ENCODE measurements at regions not wholly inside any gene's neighbourhood (a gene's known extent, or its start where the extent isn't known, plus 50 kb on each side); places are given as distances from the start of the nearest gene placed in this dataset.
"Not testable (repeated sequence)": the region's sequence is repeated elsewhere in the genome, so short reads cannot be mapped to it uniquely, and the experiment has no call there.

DNA sequence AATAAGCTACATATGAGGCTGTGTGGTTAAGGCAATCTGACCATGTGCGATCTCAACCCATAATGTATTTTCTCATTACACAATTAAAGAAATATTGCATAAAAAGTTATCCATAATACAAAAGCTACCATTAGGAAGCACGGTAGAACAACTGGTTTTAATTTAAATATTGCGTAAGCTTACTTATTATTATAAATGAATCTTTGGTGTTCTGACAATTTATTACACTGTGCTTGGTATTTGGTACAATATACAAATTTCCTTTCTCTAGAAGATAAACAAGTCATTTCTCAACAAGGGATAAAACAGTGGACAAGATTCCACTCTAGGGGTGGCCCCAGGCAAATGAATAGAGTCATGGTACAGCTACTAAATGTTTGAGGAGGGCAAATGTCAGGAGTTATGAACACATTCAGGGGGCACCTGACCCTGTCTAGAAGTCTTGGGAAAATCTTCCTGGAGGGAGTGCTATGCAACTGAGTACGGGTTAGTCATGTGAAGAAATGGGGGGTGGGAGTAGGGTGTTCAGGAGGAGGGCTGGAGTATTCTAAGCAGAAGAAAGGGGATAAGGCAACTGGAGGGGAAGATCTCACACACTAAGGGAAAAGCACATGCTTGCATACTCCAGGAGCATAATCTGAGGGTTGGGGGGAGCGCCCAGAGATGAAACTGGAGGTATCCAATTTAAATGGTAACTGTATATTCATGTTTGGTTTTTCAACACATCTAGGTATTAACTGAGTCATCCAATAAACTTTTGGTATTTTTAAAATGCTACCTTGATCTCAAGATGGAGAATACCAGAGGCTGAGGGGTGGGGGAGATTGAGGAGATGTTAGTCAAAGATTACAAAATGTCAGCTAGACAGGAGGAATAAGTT is 296.9 kb upstream of the SGK1 start:
- Histone ChIP-seq H3K36me3 (ENCODE audit: control insufficient read depth, insufficient read depth, low read length) (no peaks in the 10 kb centered on the region), H3K27ac (ENCODE audit: low read length) (no peak overlapping the region), H3K9me3 (ENCODE audit: control insufficient read depth, insufficient read depth, low read length) (no peaks in the 10 kb centered on the region), H3K4me3 (ENCODE audit: low read length) (no peak overlapping the region), H3K4me1 (ENCODE audit: control insufficient read depth, insufficient read depth, low read length) (no peaks in the 10 kb centered on the region), H3K27me3 (ENCODE audit: control insufficient read depth, insufficient read depth, low read length) (no peaks in the 10 kb centered on the region)
- no peak for DNase-seq (ENCODE audit: low read depth, low spot score)
- WGBS (ENCODE audit: insufficient coverage, insufficient read length): no CpG with 5 or more reads among the region's 5 CpGs

- not testable (repeated sequence) for H3K9me3 ChIP-seq (ENCODE audit: control insufficient read depth, insufficient read depth, low read length)
These were observed 294.2 kb upstream of the SGK1 start for GRCh38 chr6:134612128-134612527.

GRCh38 chr6:134610411-134610810 is 292.5 kb upstream of the SGK1 start:
- H3K9me3 ChIP-seq (ENCODE audit: control insufficient read depth, insufficient read depth, low read length): no peaks in the 10 kb centered on the region; the same call in 1 of the 2 replicates
- H3K4me1 ChIP-seq (ENCODE audit: control insufficient read depth, insufficient read depth, low read length): no peaks in the 10 kb centered on the region
- DNase-seq (ENCODE audit: low read depth, low spot score): no peak
- H3K4me3 ChIP-seq (ENCODE audit: low read length): no peak overlapping the region
- no peak overlapping the region for H3K27ac ChIP-seq (ENCODE audit: low read length)
- H3K36me3 ChIP-seq (ENCODE audit: control insufficient read depth, insufficient read depth, low read length): no peaks in the 10 kb centered on the region
- no peaks in the 10 kb centered on the region for H3K27me3 ChIP-seq (ENCODE audit: control insufficient read depth, insufficient read depth, low read length)
- WGBS (ENCODE audit: insufficient coverage, insufficient read length): no CpG with 5 or more reads among the region's 2 CpGs

More at GRCh38 chr6:134612128-134612527, 294.2 kb upstream of the SGK1 start:
- no CpG with 5 or more reads among the region's 1 CpG for WGBS (ENCODE audit: insufficient coverage, insufficient read length)
- not testable (repeated sequence) for H3K36me3 ChIP-seq (ENCODE audit: control insufficient read depth, insufficient read depth, low read length); DNase-seq (ENCODE audit: low read depth, low spot score); H3K4me1 ChIP-seq (ENCODE audit: control insufficient read depth, insufficient read depth, low read length); H3K4me3 ChIP-seq (ENCODE audit: low read length); H3K27ac ChIP-seq (ENCODE audit: low read length); H3K27me3 ChIP-seq (ENCODE audit: control insufficient read depth, insufficient read depth, low read length)

DNA sequence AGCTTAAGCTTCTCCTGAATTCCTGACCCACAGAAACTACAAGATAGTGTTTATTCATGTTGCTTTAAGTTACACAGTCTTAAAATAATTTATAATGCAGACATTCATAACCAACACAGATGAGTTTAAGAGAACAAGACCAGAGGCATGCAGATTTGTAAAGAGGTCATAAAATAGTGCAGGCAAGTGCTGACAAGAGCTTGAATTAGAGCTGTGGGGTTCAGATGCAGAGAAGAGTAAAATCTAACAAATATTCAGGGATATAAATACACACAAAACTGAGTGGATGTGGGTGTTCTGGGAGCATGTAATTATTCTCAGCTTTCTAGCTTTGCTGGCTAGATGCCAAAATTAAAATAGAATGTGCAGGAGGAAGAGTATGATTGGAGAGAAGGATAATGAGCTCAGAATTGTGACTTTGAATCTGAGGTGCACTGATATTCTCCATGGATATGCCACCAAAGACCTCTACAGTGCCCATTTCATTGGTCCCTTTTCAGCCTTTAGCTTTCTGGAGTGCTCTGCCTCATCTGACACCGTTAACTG is 291.9 kb upstream of the SGK1 start:
- H3K4me1 ChIP-seq (ENCODE audit: control insufficient read depth, insufficient read depth, low read length): no peaks in the 10 kb centered on the region
- no CpG with 5 or more reads among the region's 1 CpG for whole genome bisulfite sequencing (ENCODE audit: insufficient coverage, insufficient read length)
- no peak for DNase-seq (ENCODE audit: low read depth, low spot score)
- no peak overlapping the region for H3K27ac ChIP-seq (ENCODE audit: low read length)
- no peaks in the 10 kb centered on the region for H3K27me3 ChIP-seq (ENCODE audit: control insufficient read depth, insufficient read depth, low read length)
- no peaks in the 10 kb centered on the region; the same call in 1 of the 2 replicates for H3K9me3 ChIP-seq (ENCODE audit: control insufficient read depth, insufficient read depth, low read length)
- no peak overlapping the region for H3K4me3 ChIP-seq (ENCODE audit: low read length)
- H3K36me3 ChIP-seq (ENCODE audit: control insufficient read depth, insufficient read depth, low read length): no peaks in the 10 kb centered on the region

DNA sequence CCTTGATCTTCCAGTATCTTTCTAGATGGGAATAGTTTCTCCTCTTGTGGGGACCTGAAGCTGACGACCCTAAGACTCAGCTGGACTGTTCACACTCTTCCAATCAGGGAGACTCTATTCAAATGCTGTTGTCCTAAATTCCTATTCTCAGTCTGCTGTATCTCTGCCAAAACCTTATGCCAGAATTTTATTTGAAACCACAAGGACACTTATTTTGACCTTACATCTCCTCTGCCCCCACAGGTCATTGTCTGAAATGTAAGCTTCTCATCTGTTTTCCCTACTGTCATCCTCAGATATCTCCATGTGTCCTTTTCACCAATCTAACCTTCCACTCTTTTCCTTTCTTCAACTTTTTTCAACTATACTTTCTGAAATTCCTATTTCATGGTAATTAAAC is 289.5 kb upstream of the SGK1 start:
- H3K27me3 ChIP-seq (ENCODE audit: control insufficient read depth, insufficient read depth, low read length): no peaks in the 10 kb centered on the region
- no peaks in the 10 kb centered on the region; the same call in 1 of the 2 replicates for H3K9me3 ChIP-seq (ENCODE audit: control insufficient read depth, insufficient read depth, low read length)
- H3K36me3 ChIP-seq (ENCODE audit: control insufficient read depth, insufficient read depth, low read length): no peaks in the 10 kb centered on the region
- WGBS (ENCODE audit: insufficient coverage, insufficient read length): no CpG with 5 or more reads among the region's 1 CpG
- no peak overlapping the region for H3K27ac ChIP-seq (ENCODE audit: low read length)
- no peak for DNase-seq (ENCODE audit: low read depth, low spot score)
- no peaks in the 10 kb centered on the region for H3K4me1 ChIP-seq (ENCODE audit: control insufficient read depth, insufficient read depth, low read length)
- H3K4me3 ChIP-seq (ENCODE audit: low read length): no peak overlapping the region

- Histone ChIP-seq H3K27ac (ENCODE audit: low read length) (no peak overlapping the region), H3K36me3 (ENCODE audit: control insufficient read depth, insufficient read depth, low read length) (no peaks in the 10 kb centered on the region), H3K27me3 (ENCODE audit: control insufficient read depth, insufficient read depth, low read length) (no peaks in the 10 kb centered on the region), H3K9me3 (ENCODE audit: control insufficient read depth, insufficient read depth, low read length) (peaks cover 2% of the 10 kb centered on the region; the same call in 1 of the 2 replicates), H3K4me3 (ENCODE audit: low read length) (no peak overlapping the region), H3K4me1 (ENCODE audit: control insufficient read depth, insufficient read depth, low read length) (no peaks in the 10 kb centered on the region)
- no peak for DNase-seq (ENCODE audit: low read depth, low spot score)
- no CpG with 5 or more reads among the region's 10 CpGs for WGBS (ENCODE audit: insufficient coverage, insufficient read length)
These were observed 287.1 kb upstream of the SGK1 start for GRCh38 chr6:134605034-134605433.

- Histone ChIP-seq H3K9me3 (ENCODE audit: control insufficient read depth, insufficient read depth, low read length) (peaks cover 2% of the 10 kb centered on the region; the same call in 1 of the 2 replicates), H3K36me3 (ENCODE audit: control insufficient read depth, insufficient read depth, low read length) (no peaks in the 10 kb centered on the region), H3K27me3 (ENCODE audit: control insufficient read depth, insufficient read depth, low read length) (no peaks in the 10 kb centered on the region), H3K27ac (ENCODE audit: low read length) (no peak overlapping the region), H3K4me3 (ENCODE audit: low read length) (no peak overlapping the region), H3K4me1 (ENCODE audit: control insufficient read depth, insufficient read depth, low read length) (no peaks in the 10 kb centered on the region)
- no peak for DNase-seq (ENCODE audit: low read depth, low spot score)
- no CpG with 5 or more reads among the region's 20 CpGs for WGBS (ENCODE audit: insufficient coverage, insufficient read length)
These were observed 286.2 kb upstream of the SGK1 start for GRCh38 chr6:134604014-134604676.

- Histone ChIP-seq H3K36me3 (ENCODE audit: control insufficient read depth, insufficient read depth, low read length) (no peaks in the 10 kb centered on the region), H3K9me3 (ENCODE audit: control insufficient read depth, insufficient read depth, low read length) (peaks cover 2% of the 10 kb centered on the region; the same call in 1 of the 2 replicates), H3K27me3 (ENCODE audit: control insufficient read depth, insufficient read depth, low read length) (no peaks in the 10 kb centered on the region), H3K4me1 (ENCODE audit: control insufficient read depth, insufficient read depth, low read length) (no peaks in the 10 kb centered on the region), H3K4me3 (ENCODE audit: low read length) (no peak overlapping the region), H3K27ac (ENCODE audit: low read length) (no peak overlapping the region)
- DNase-seq (ENCODE audit: low read depth, low spot score): no peak
- no CpG with 5 or more reads among the region's 4 CpGs for WGBS (ENCODE audit: insufficient coverage, insufficient read length)
These were observed 285.6 kb upstream of the SGK1 start for GRCh38 chr6:134603561-134603960.

- whole genome bisulfite sequencing (ENCODE audit: insufficient coverage, insufficient read length): no CpG with 5 or more reads among the region's 1 CpG
- no peaks in the 10 kb centered on the region for H3K4me1 ChIP-seq (ENCODE audit: control insufficient read depth, insufficient read depth, low read length)
These were observed 284.2 kb upstream of the SGK1 start for GRCh38 chr6:134602123-134602522.

GRCh38 chr6:134600671-134601070 is 282.8 kb upstream of the SGK1 start:
- Histone ChIP-seq H3K4me1 (ENCODE audit: control insufficient read depth, insufficient read depth, low read length) (no peaks in the 10 kb centered on the region), H3K4me3 (ENCODE audit: low read length) (no peak overlapping the region), H3K27me3 (ENCODE audit: control insufficient read depth, insufficient read depth, low read length) (no peaks in the 10 kb centered on the region), H3K36me3 (ENCODE audit: control insufficient read depth, insufficient read depth, low read length) (no peaks in the 10 kb centered on the region), H3K27ac (ENCODE audit: low read length) (no peak overlapping the region), H3K9me3 (ENCODE audit: control insufficient read depth, insufficient read depth, low read length) (peaks cover 2% of the 10 kb centered on the region; the same call in 1 of the 2 replicates)
- no CpG with 5 or more reads among the region's 7 CpGs for WGBS (ENCODE audit: insufficient coverage, insufficient read length)
- DNase-seq (ENCODE audit: low read depth, low spot score): no peak

More at GRCh38 chr6:134602123-134602522, 284.2 kb upstream of the SGK1 start:
- Histone ChIP-seq H3K4me3 (ENCODE audit: low read length) (no peak overlapping the region), H3K27me3 (ENCODE audit: control insufficient read depth, insufficient read depth, low read length) (no peaks in the 10 kb centered on the region), H3K27ac (ENCODE audit: low read length) (no peak overlapping the region), H3K36me3 (ENCODE audit: control insufficient read depth, insufficient read depth, low read length) (no peaks in the 10 kb centered on the region), H3K9me3 (ENCODE audit: control insufficient read depth, insufficient read depth, low read length) (peaks cover 2% of the 10 kb centered on the region; the same call in 1 of the 2 replicates)
- DNase-seq (ENCODE audit: low read depth, low spot score): no peak

All from iPS DF 6.9 (cell line).